SK-N-SH treated with all-trans-retinoic acid at 6 μM for 48 hours (cell line): ENCODE measurements at regions not wholly inside any gene's neighbourhood (a gene's known extent, or its start where the extent isn't known, plus 50 kb on each side); places are given as distances from the start of the nearest gene placed in this dataset.

Experiments
- ARNTL ChIP-seq: fragments of 450-650 bp; formaldehyde crosslinking; IDR thresholded peaks from 2 replicates; pipeline ENCODE4 v1.5.0; 2020; ENCODE audit warnings: low read depth, mild to moderate bottlenecking, moderate library complexity, borderline replicate concordance
- BACH2 ChIP-seq: fragments of 250-450 bp; sonication (Bioruptor Pico); IDR thresholded peaks from 2 replicates; pipeline ENCODE4 v1.9.0; 2021; ENCODE audit warnings: mild to moderate bottlenecking, borderline replicate concordance
- CREB5 ChIP-seq: fragments of 250-450 bp; sonication (Bioruptor Pico); IDR thresholded peaks from 2 replicates; pipeline ENCODE4 v1.5.1; 2020; ENCODE audit warnings: low read depth, mild to moderate bottlenecking, moderate library complexity
- OSR1 ChIP-seq: fragments of 250-450 bp; sonication (Bioruptor Pico); IDR thresholded peaks from 2 replicates; pipeline ENCODE4 v1.8.0; 2022; ENCODE audit warnings: moderate library complexity, mild to moderate bottlenecking, inconsistent platforms
- PATZ1 ChIP-seq: fragments of 250-450 bp; sonication (Bioruptor Pico); IDR thresholded peaks from 2 replicates; pipeline ENCODE4 v1.8.0; 2020; ENCODE audit warnings: mild to moderate bottlenecking, moderate library complexity, borderline replicate concordance
- POU6F1 ChIP-seq: fragments of 250-450 bp; sonication (Bioruptor Pico); IDR thresholded peaks from 2 replicates; pipeline ENCODE4 v1.8.0; 2021; ENCODE audit warnings: low read depth, mild to moderate bottlenecking, moderate library complexity, borderline replicate concordance
- PPARA ChIP-seq: fragments of 250-450 bp; sonication (Bioruptor Pico); IDR thresholded peaks from 2 replicates; pipeline ENCODE4 v1.5.0; 2020; ENCODE audit warnings: mild to moderate bottlenecking, borderline replicate concordance
- RARB ChIP-seq: fragments of 250-450 bp; sonication (Bioruptor Pico); IDR thresholded peaks from 2 replicates; pipeline ENCODE4 v1.8.0; 2021; ENCODE audit warnings: mild to moderate bottlenecking, moderate library complexity
- SNAI2 ChIP-seq: fragments of 250-450 bp; sonication (Bioruptor Pico); IDR thresholded peaks from 2 replicates; pipeline ENCODE4 v1.5.0; 2020; ENCODE audit warnings: mild to moderate bottlenecking, moderate library complexity
- ZC3H10 ChIP-seq: fragments of 250-450 bp; sonication (Bioruptor Pico); IDR thresholded peaks from 2 replicates; pipeline ENCODE4 v1.5.1; 2021; ENCODE audit warnings: mild to moderate bottlenecking, moderate library complexity
- ZFP3 ChIP-seq: fragments of 250-450 bp; sonication (Bioruptor Pico); IDR thresholded peaks from 2 replicates; pipeline ENCODE4 v1.5.0; 2020; ENCODE audit warnings: mild to moderate bottlenecking, moderate library complexity
- ZFP30 ChIP-seq: fragments of 450-650 bp; formaldehyde crosslinking; IDR thresholded peaks from 2 replicates; pipeline ENCODE4 v1.5.0; 2022; ENCODE audit warnings: mild to moderate bottlenecking, moderate library complexity
- ZNF70 ChIP-seq: fragments of 450-650 bp; formaldehyde crosslinking; IDR thresholded peaks from 2 replicates; pipeline ENCODE4 v1.5.0; 2020; ENCODE audit warnings: mild to moderate bottlenecking, moderate library complexity

GRCh38 chr5:86974955-86975354 lies 292.7 kb upstream of the RASA1 start:
- TF ChIP-seq ZFP3 (no peak), ZC3H10 (CRISPR knock-in tag) (no peak), PPARA (CRISPR knock-in tag) (no peak), POU6F1 (CRISPR knock-in tag) (no peak), SNAI2 (CRISPR knock-in tag) (no peak), RARB (CRISPR knock-in tag) (no peak), ARNTL (CRISPR knock-in tag) (no peak), OSR1 (CRISPR knock-in tag) (no peak), ZNF70 (CRISPR knock-in tag) (no peak), ZFP30 (CRISPR knock-in tag) (no peak), CREB5 (CRISPR knock-in tag) (no peak), BACH2 (CRISPR knock-in tag) (no peak), PATZ1 (CRISPR knock-in tag) (no peak)
